ENCODE measurements at regions not wholly inside any gene's neighbourhood (a gene's known extent, or its start where the extent isn't known, plus 50 kb on each side); places are given as distances from the start of the nearest gene placed in this dataset.
"Not testable (repeated sequence)": the region's sequence is repeated elsewhere in the genome, so short reads cannot be mapped to it uniquely, and the experiment has no call there.

DNA sequence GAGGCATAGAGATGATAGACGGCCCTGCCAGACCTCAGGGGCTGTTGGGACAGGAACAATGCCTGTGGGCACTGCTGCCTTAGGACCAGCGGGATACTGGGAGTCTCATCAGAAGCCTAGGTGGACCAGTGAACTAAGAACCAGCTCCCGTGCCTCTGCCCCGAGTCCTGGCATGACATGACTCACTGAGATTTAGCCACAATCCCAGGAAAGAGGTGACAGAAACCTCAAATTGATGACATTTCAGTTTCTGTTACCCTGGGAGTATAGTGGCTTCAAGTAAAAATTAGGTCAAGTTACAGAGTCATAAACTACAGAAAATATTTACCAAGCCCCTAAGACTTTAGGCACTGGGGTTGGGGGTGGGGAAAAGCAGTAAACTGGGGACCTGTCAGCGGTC is 74.6 kb upstream of the GADD45A start:
- FAIRE-seq = no peak

DNA sequence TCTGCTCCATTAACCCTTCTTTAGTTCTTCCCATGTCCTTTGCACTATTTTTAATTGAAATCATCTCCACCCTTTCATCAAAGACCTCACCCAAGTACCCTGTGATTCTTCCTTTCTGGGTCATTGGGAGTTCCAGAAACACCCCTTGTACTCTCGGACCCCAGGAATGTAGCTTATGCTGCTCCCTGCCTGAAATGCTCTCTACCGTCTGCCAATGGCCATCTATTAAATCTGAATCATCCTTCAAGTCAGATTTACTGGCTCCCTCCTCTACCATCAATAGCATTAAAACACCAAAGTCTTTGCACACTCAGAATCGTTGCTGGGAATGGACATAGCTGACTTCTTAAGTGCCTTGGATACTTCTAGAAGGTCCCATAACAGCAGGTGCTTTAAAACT is 73.2 kb upstream of the GADD45A start:
- TF ChIP-seq, protein P1, sequence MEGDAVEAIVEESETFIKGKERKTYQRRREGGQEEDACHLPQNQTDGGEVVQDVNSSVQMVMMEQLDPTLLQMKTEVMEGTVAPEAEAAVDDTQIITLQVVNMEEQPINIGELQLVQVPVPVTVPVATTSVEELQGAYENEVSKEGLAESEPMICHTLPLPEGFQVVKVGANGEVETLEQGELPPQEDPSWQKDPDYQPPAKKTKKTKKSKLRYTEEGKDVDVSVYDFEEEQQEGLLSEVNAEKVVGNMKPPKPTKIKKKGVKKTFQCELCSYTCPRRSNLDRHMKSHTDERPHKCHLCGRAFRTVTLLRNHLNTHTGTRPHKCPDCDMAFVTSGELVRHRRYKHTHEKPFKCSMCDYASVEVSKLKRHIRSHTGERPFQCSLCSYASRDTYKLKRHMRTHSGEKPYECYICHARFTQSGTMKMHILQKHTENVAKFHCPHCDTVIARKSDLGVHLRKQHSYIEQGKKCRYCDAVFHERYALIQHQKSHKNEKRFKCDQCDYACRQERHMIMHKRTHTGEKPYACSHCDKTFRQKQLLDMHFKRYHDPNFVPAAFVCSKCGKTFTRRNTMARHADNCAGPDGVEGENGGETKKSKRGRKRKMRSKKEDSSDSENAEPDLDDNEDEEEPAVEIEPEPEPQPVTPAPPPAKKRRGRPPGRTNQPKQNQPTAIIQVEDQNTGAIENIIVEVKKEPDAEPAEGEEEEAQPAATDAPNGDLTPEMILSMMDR (IDR thresholded peaks at IDR 0.05; ENCODE audit: insufficient read depth, low read length, severe bottlenecking) = no peak
- FAIRE-seq = no peak
- DNase-seq (ENCODE audit: low read depth) = no peak
- Histone ChIP-seq H3K36me3 (ENCODE audit: control insufficient read depth, insufficient read depth, low read length) (no peaks in the 10 kb centered on the region), H3K27me3 (ENCODE audit: control insufficient read depth, insufficient read depth, low read length) (no peaks in the 10 kb centered on the region), H3K4me3 (ENCODE audit: low read depth, low read length) (no peak overlapping the region)

More for the DNA sequence above, 74.6 kb upstream of the GADD45A start:
- no peaks in the 10 kb centered on the region for H3K27me3 ChIP-seq (ENCODE audit: control insufficient read depth, insufficient read depth, low read length)
- DNase-seq (ENCODE audit: low read depth) = no peak
- no peaks in the 10 kb centered on the region for H3K36me3 ChIP-seq (ENCODE audit: control insufficient read depth, insufficient read depth, low read length)
- TF ChIP-seq, protein P1 (IDR thresholded peaks at IDR 0.05; ENCODE audit: insufficient read depth, low read length, severe bottlenecking) = no peak
- H3K4me3 ChIP-seq (ENCODE audit: low read depth, low read length) = no peak overlapping the region

DNA sequence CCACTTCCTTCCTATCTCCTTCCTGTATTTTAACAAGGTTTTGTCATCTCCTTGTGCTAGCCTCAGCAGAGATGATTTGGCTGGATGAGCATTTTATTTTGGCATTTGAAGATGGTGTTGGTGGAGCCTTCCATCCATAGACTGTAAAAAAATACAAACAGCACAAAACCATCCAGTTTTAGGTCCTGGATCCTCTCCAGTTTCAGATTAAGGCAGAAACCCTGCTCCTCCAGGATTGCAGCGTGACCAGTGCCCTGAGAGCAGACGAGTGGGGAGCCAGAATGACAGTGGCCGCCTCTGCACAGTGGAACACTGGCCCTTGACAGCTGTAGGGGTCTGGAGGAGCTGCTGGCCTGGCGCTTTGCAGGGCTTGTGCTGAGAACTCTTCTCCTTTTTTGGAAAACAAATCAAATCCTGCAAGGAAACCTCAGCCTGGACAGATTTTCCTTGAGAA is 72.2 kb upstream of the GADD45A start:
- no peak for DNase-seq (ENCODE audit: low read depth)
- FAIRE-seq = no peak
- H3K27me3 ChIP-seq (ENCODE audit: control insufficient read depth, insufficient read depth, low read length) = no peaks in the 10 kb centered on the region
- TF ChIP-seq, protein P1 (IDR thresholded peaks at IDR 0.05; ENCODE audit: insufficient read depth, low read length, severe bottlenecking) = no peak
- no peak overlapping the region for H3K4me3 ChIP-seq (ENCODE audit: low read depth, low read length)
- no peaks in the 10 kb centered on the region for H3K36me3 ChIP-seq (ENCODE audit: control insufficient read depth, insufficient read depth, low read length)

DNA sequence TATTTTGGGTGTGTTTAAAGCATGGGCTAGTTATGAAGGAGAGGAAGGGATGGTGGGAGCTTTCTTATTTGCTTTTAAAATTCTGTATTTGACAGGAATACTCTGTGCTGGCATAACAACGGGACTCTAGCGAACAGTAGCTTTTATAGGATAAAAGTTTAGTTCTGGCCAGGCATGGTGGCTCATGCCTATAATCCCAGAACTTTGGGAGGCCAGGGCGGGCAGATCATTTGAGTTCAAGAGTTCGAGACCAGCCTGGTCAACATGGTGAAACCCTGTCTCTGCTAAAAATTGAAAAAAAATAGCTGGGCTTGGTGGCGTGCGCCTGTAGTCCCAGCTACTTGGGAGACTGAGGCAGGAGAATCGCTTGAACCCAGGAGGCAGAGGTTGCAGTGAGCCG is 71.5 kb upstream of the GADD45A start:
- H3K27me3 ChIP-seq (ENCODE audit: control insufficient read depth, insufficient read depth, low read length); H3K36me3 ChIP-seq (ENCODE audit: control insufficient read depth, insufficient read depth, low read length); FAIRE-seq; H3K4me3 ChIP-seq (ENCODE audit: low read depth, low read length); DNase-seq (ENCODE audit: low read depth): not testable (repeated sequence)

DNA sequence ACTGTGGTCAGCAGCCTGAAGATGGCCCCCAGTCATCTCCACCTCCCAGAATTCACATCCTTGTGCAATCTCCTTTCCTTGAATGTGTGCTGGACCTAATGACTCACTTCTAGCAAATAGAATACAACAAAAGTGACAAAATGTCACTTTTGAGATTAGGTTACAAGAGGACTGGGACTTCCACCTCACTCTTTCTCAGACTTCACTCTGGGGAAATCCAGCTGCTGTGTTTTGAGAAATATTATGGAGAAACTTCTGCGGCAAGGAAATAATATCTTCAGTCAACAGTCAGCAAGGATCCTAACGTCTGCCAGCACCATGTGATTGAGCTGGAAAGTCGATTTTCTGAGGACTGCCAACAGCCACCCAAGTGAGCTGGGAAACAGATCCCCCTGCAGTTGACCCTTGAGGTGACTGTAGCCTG is 70.5 kb upstream of the GADD45A start:
- DNase-seq (ENCODE audit: low read depth) (peak; percentile 83), FAIRE-seq (no peak)
- Histone ChIP-seq H3K36me3 (ENCODE audit: control insufficient read depth, insufficient read depth, low read length) (no peaks in the 10 kb centered on the region), H3K27me3 (ENCODE audit: control insufficient read depth, insufficient read depth, low read length) (no peaks in the 10 kb centered on the region), H3K4me3 (ENCODE audit: low read depth, low read length) (no peak overlapping the region)
- TF ChIP-seq, protein P1 (IDR thresholded peaks at IDR 0.05; ENCODE audit: insufficient read depth, low read length, severe bottlenecking) = no peak

DNA sequence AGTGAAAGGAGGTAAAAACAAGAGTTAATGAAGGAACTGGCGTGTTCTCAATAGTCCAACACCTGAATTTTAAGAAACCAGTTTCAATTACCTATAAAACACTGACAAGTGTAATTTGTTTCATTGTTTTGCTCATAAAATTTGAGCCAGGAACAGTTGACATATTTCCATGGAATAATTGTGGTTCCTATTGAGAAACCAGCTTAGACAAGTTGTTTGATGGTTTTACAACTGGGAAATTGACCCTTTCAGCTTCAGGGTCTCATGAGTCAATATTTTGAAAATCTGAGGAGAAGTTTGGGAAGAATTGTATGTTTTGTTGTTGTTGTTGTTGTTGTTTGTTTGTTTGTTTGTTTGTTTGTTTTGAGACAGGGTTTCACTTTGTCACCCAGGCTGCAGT is 69.1 kb upstream of the GADD45A start:
- DNase-seq (ENCODE audit: low read depth) = no peak
- Histone ChIP-seq H3K27me3 (ENCODE audit: control insufficient read depth, insufficient read depth, low read length) (no peaks in the 10 kb centered on the region), H3K4me3 (ENCODE audit: low read depth, low read length) (no peak overlapping the region), H3K36me3 (ENCODE audit: control insufficient read depth, insufficient read depth, low read length) (no peaks in the 10 kb centered on the region)
- FAIRE-seq = no peak
- TF ChIP-seq, protein P1 (IDR thresholded peaks at IDR 0.05; ENCODE audit: insufficient read depth, low read length, severe bottlenecking) = no peak
